ENCODE measurements at regions not wholly inside any gene's neighbourhood (a gene's known extent, or its start where the extent isn't known, plus 50 kb on each side); places are given as distances from the start of the nearest gene placed in this dataset.

DNA sequence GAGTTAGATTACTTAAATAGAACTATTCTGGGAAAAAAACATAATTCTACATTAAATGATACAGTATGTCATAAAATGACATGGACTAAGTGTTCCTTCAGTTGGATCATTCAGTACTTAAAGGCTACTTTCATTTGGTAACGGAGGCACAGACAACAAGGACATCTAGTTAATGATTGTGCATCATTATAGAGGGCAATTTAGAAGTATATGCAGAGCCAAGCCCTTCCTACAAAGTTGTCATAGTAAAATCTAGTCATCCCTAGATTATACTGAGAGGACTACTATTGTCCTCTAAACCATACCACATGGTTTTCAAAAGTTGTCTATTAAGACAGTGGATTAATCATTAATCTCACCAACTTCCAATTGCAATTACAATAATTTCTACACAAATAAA, 53.9 kb upstream of the STXBP5 start:
- TF ChIP-seq, protein P1, sequence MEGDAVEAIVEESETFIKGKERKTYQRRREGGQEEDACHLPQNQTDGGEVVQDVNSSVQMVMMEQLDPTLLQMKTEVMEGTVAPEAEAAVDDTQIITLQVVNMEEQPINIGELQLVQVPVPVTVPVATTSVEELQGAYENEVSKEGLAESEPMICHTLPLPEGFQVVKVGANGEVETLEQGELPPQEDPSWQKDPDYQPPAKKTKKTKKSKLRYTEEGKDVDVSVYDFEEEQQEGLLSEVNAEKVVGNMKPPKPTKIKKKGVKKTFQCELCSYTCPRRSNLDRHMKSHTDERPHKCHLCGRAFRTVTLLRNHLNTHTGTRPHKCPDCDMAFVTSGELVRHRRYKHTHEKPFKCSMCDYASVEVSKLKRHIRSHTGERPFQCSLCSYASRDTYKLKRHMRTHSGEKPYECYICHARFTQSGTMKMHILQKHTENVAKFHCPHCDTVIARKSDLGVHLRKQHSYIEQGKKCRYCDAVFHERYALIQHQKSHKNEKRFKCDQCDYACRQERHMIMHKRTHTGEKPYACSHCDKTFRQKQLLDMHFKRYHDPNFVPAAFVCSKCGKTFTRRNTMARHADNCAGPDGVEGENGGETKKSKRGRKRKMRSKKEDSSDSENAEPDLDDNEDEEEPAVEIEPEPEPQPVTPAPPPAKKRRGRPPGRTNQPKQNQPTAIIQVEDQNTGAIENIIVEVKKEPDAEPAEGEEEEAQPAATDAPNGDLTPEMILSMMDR (IDR thresholded peaks at IDR 0.05; ENCODE audit: extremely low read depth, insufficient read depth, missing control alignments), result no peak
- DNase-seq (ENCODE audit: low spot score), result no peak
- in situ Hi-C loops (cut with MboI; ENCODE audit: low pct_unique_long_range_greater_than_20kb, low sequenced_read_pairs, unreplicated experiment), result no loop called here
